Stimulated activated naive CD4-positive, alpha-beta T cell (primary cell): ENCODE measurements at regions not wholly inside any gene's neighbourhood (a gene's known extent, or its start where the extent isn't known, plus 50 kb on each side); places are given as distances from the start of the nearest gene placed in this dataset.

ENCODE experiments used
- DNase-seq, 6 experiments: peaks; one replicate each; lab custom pipeline; 2025; lab: John Stamatoyannopoulos, UW

GRCh38 chr1:48164571-48164970, 57.9 kb upstream of the SLC5A9 start:
- no peak for DNase-seq

GRCh38 chr1:48160486-48161132, 61.9 kb upstream of the SLC5A9 start:
- no peak for DNase-seq

GRCh38 chr1:48139275-48139674, 83.2 kb upstream of the SLC5A9 start:
- DNase-seq: no peak

- no peak for DNase-seq
These were observed 94.5 kb upstream of the SLC5A9 start for GRCh38 chr1:48127735-48128685.

- DNase-seq: no peak
These were observed 98.9 kb upstream of the SLC5A9 start for GRCh38 chr1:48123647-48124046.

- no peak for DNase-seq
These were observed 100.6 kb upstream of the SLC5A9 start for GRCh38 chr1:48121955-48122354.

- DNase-seq: no peak
These were observed 101.9 kb upstream of the SLC5A9 start for GRCh38 chr1:48120621-48121020.

- no peak for DNase-seq
These were observed 106.7 kb upstream of the SLC5A9 start for GRCh38 chr1:48115835-48116234.

GRCh38 chr1:48114596-48115382, 107.7 kb upstream of the SLC5A9 start:
- no peak for DNase-seq

GRCh38 chr1:48109390-48110013, 112.3 kb upstream of the TRABD2B start:
- DNase-seq: peak in 2 of 6 experiments; percentile 3 to 23

GRCh38 chr1:48107516-48107915, 110.3 kb upstream of the TRABD2B start:
- no peak for DNase-seq

GRCh38 chr1:48106049-48106448, 108.9 kb upstream of the TRABD2B start:
- no peak for DNase-seq

- no peak for DNase-seq
These were observed 108.0 kb upstream of the TRABD2B start for GRCh38 chr1:48105165-48105564.

- DNase-seq: no peak
These were observed 106.3 kb upstream of the TRABD2B start for GRCh38 chr1:48103495-48103894.

GRCh38 chr1:48102766-48103165, 105.6 kb upstream of the TRABD2B start:
- no peak for DNase-seq

- no peak for DNase-seq
These were observed 102.0 kb upstream of the TRABD2B start for GRCh38 chr1:48099072-48099773.

- DNase-seq: peak; percentile 56 to 76 (median 67)
These were observed 96.7 kb upstream of the TRABD2B start for GRCh38 chr1:48093696-48094528.

GRCh38 chr1:48093147-48093546, 96.0 kb upstream of the TRABD2B start:
- DNase-seq: no peak

GRCh38 chr1:48092401-48092800, 95.2 kb upstream of the TRABD2B start:
- DNase-seq: no peak

- no peak for DNase-seq
These were observed 92.2 kb upstream of the TRABD2B start for GRCh38 chr1:48089356-48089891.
